PC-9 (cell line): ENCODE measurements at regions not wholly inside any gene's neighbourhood (a gene's known extent, or its start where the extent isn't known, plus 50 kb on each side); places are given as distances from the start of the nearest gene placed in this dataset.

ENCODE experiments used
- BruUV-seq: library from RNA; stranded (reverse); fragments of 400-500 nt; replicated peaks from 2 replicates; lab custom pipeline; 2021; lab: Mats Ljungman, UMichigan
- CTCF ChIA-PET: fragments of 300-600 bp; sonication (Branson Sonifier 250); formaldehyde crosslinking; loops from one replicate; lab custom pipeline; 2022; ENCODE audit warnings: antibody characterized with exemption; lab: Charles Lee
- POLR2A ChIA-PET: fragments of 300-600 bp; sonication (Branson Sonifier 250); formaldehyde crosslinking; loops from one replicate; lab custom pipeline; 2022; ENCODE audit warnings: antibody characterized with exemption; ENCODE audit not compliant: unreplicated experiment; lab: Charles Lee
- DNase-seq, 2 experiments: peaks; one replicate each; pipeline versions ENCODE4 v3.0.0 to v3.0.0-alpha.2; 2015 to 2022; ENCODE audit warnings: mixed read lengths in 1 of 2
- H2AFZ ChIP-seq: fragments of 200-600 bp; sonication (generic); 2 replicates; pipeline ENCODE4 v1.8.1; 2017; ENCODE audit warnings: antibody characterized with exemption
- H3F3A ChIP-seq: fragments of 200-600 bp; sonication (generic); 2 replicates; pipeline ENCODE4 v1.8.1; 2017; ENCODE audit warnings: antibody characterized with exemption, mild to moderate bottlenecking, low read depth; ENCODE audit not compliant: insufficient read depth
- H3K27ac ChIP-seq: fragments of 200-600 bp; sonication (generic); 2 replicates; pipeline ENCODE4 v1.6.1; 2016; ENCODE audit warnings: mixed run types
- H3K27me3 ChIP-seq: fragments of 200-600 bp; sonication (generic); 2 replicates; pipeline ENCODE4 v1.6.1; 2016; ENCODE audit warnings: low read depth, mixed run types; ENCODE audit not compliant: insufficient read depth
- H3K36me3 ChIP-seq: fragments of 200-600 bp; sonication (generic); 2 replicates; pipeline ENCODE4 v1.6.1; 2016; ENCODE audit warnings: low read depth, mixed run types
- H3K4me1 ChIP-seq: fragments of 200-600 bp; sonication (generic); replicated peaks from 2 replicates; pipeline ENCODE4 v1.6.1; 2016; ENCODE audit warnings: mixed run types; ENCODE audit not compliant: insufficient read depth
- H3K4me2 ChIP-seq: fragments of 200-600 bp; sonication (generic); 2 replicates; pipeline ENCODE4 v1.6.1; 2017; ENCODE audit warnings: mixed run types
- H3K4me3 ChIP-seq: fragments of 200-600 bp; sonication (generic); 2 replicates; pipeline ENCODE4 v1.6.1; 2016; ENCODE audit warnings: mixed run types
- H3K79me2 ChIP-seq: fragments of 200-600 bp; sonication (generic); 2 replicates; pipeline ENCODE4 v1.6.1; 2017; ENCODE audit warnings: low read depth, mixed run types
- H3K9me2 ChIP-seq: fragments of 200-600 bp; sonication (generic); 2 replicates; pipeline ENCODE4 v1.8.1; 2017; ENCODE audit warnings: mild to moderate bottlenecking; ENCODE audit not compliant: insufficient read depth
- H3K9me3 ChIP-seq: fragments of 200-600 bp; sonication (generic); 2 replicates; pipeline ENCODE4 v1.8.1; 2016; ENCODE audit warnings: low read depth; ENCODE audit not compliant: insufficient read depth
- H4K20me1 ChIP-seq: fragments of 200-600 bp; sonication (generic); 2 replicates; pipeline ENCODE4 v1.8.1; 2017; ENCODE audit not compliant: insufficient read depth
- EZH2 ChIP-seq: fragments of 200-600 bp; sonication (generic); IDR thresholded peaks from 2 replicates; pipeline ENCODE4 v1.8.0; 2017; ENCODE audit warnings: antibody characterized with exemption, low read depth
- intact Hi-C: fragments of 100-400 bp; cut with micrococcal nuclease; formaldehyde crosslinking; loops from one replicate; pipeline ENCODE4 v1.10.0; 2022; ENCODE audit not compliant: unreplicated experiment
- TF ChIP-seq, protein P1 (sequence below): fragments of 200-600 bp; sonication (generic); conservative IDR thresholded peaks from 2 replicates; pipeline ENCODE4 v1.6.1; 2017; ENCODE audit warnings: mixed run types, antibody characterized with exemption, mild to moderate bottlenecking, moderate library complexity

DNA sequence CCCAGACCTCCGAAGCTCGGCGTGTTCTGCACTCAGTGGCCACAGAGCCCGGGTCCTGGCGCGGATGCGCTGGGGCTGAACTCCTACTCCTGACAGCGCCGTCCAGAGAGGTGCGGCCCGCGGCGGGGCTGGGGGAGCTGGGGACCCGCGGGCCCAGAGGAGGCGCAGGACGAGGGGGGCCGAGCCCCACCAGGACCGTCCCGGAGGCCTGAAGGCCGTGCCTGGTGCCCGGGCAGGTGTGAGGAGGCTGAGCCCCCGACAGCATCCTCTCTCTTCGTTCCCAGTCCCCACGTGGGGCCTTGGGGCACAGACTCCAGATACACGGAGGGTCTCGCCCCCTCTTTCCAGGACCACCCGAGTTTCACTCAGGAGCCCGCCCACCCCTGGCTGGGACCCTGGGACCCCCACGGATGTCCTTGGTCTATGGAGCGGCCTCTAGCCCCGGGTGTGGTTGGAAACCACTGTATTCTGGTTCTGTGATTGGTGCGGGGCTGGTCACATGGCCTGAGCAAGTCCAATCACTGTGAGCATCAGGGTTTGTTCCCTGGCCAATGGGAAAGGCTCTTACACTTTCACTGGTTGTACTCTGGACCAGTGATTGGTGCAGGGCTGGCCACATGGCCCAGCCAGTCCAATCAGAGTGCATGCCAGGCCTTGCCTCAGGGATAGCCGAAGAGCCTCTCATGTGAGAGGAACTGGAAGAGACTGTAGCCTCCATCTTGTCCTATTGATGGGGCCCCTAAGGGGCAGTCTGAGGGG, 217.6 kb upstream of the SFSWAP start:
- Histone ChIP-seq H3K4me1 (no peaks in the 10 kb centered on the region), H3K4me3 (no peak overlapping the region), H4K20me1 (peaks cover 4% of the 10 kb centered on the region; the same call in 1 of the 2 replicates), H3F3A (no peaks in the 10 kb centered on the region), H3K9me3 (0 out of 2 replicates have a peak, but pooled peaks cover 2% of the 10 kb centered on the region), H3K27me3 (peaks cover 89% of the 10 kb centered on the region), H3K27ac (no peak overlapping the region), H3K36me3 (no peaks in the 10 kb centered on the region), H3K4me2 (no peak overlapping the region), H2AFZ (no peak overlapping the region), H3K9me2 (no peaks in the 10 kb centered on the region), H3K79me2 (no peaks in the 10 kb centered on the region)
- POLR2A ChIA-PET: no interaction called here
- TF ChIP-seq, protein P1, sequence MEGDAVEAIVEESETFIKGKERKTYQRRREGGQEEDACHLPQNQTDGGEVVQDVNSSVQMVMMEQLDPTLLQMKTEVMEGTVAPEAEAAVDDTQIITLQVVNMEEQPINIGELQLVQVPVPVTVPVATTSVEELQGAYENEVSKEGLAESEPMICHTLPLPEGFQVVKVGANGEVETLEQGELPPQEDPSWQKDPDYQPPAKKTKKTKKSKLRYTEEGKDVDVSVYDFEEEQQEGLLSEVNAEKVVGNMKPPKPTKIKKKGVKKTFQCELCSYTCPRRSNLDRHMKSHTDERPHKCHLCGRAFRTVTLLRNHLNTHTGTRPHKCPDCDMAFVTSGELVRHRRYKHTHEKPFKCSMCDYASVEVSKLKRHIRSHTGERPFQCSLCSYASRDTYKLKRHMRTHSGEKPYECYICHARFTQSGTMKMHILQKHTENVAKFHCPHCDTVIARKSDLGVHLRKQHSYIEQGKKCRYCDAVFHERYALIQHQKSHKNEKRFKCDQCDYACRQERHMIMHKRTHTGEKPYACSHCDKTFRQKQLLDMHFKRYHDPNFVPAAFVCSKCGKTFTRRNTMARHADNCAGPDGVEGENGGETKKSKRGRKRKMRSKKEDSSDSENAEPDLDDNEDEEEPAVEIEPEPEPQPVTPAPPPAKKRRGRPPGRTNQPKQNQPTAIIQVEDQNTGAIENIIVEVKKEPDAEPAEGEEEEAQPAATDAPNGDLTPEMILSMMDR: no peak
- TF ChIP-seq EZH2: no peak
- CTCF ChIA-PET: no interaction called here
- intact Hi-C loops: loop anchor here (5.0 kb wide), 1 partner anchor 326 kb away; no protein-coding TSS in a partner anchor
- BruUV-seq: no TSS peak
- DNase-seq: no peak

DNA sequence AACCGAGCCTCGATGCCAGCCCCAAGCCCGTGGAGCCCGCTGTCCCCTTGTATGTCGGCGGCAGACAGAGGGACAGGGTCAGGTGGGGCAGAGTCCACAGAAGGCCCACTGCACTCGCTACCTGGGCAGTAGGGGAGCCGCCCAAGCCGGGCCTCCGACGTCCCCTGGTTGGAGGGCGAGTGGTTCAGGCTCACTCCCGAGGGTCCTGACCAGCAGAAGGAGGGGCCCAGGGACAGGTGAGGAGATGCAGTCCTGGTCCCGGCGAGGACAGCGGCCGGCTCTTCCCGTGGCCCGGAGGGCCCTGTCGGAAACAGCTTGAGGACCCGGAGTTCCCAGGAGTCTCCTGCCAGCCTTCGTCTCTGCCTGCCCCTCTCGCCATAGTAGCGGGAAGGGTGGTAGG, 216.7 kb upstream of the SFSWAP start:
- H3K4me2 ChIP-seq: no peak overlapping the region
- H4K20me1 ChIP-seq: peaks cover 4% of the 10 kb centered on the region; the same call in 1 of the 2 replicates
- H2AFZ ChIP-seq: no peak overlapping the region
- no peaks in the 10 kb centered on the region for H3K4me1 ChIP-seq
- no peak for TF ChIP-seq EZH2
- TF ChIP-seq, protein P1: no peak
- no peaks in the 10 kb centered on the region for H3F3A ChIP-seq
- intact Hi-C loops: loop anchor here (5.0 kb wide), 1 partner anchor 327 kb away; no protein-coding TSS in a partner anchor
- DNase-seq: no peak
- no TSS peak for BruUV-seq
- no peaks in the 10 kb centered on the region for H3K9me2 ChIP-seq
- H3K27ac ChIP-seq: no peak overlapping the region
- 0 out of 2 replicates have a peak, but pooled peaks cover 2% of the 10 kb centered on the region for H3K9me3 ChIP-seq
- no peaks in the 10 kb centered on the region for H3K79me2 ChIP-seq
- no peak overlapping the region for H3K4me3 ChIP-seq
- H3K27me3 ChIP-seq: peaks cover 83% of the 10 kb centered on the region
- ChIA-PET CTCF (no interaction called here), POLR2A (no interaction called here)
- no peaks in the 10 kb centered on the region for H3K36me3 ChIP-seq

DNA sequence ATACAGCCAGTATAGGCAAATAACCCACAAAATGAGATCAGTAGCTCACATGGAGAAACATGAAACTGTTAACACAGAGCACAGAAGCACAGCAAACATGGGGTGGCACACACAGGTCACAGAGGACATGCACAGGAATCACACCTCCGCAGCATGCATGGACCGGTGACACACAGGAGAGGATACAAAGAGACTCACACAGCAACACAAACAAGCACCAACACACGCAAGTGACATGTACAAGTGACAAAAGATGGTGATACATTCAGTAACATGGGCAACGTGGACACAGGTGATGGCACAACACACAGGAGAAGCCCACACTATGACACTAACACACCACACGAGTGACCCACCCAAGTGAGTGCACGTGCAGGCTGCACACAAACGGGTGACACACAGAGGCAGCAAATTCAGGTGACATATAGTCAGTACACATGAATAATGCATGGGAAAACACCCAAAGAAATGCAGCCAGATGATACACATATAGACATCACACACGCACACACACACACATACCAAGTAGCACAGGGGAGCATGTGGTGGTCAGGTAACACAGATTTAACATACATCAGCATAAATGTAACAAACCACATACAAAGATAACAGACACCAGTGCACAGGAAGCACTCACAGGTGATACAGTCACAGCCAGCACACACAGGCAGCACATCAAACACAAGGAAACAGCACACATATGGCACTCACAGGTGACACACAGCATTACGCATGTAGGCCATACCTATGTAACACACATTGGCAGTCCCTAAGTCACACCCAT, 216.0 kb upstream of the SFSWAP start:
- ChIA-PET CTCF (no interaction called here), POLR2A (no interaction called here)
- Histone ChIP-seq H3F3A (no peaks in the 10 kb centered on the region), H3K4me3 (no peak overlapping the region), H3K9me3 (0 out of 2 replicates have a peak, but pooled peaks cover 2% of the 10 kb centered on the region), H3K27ac (no peak overlapping the region), H3K79me2 (no peaks in the 10 kb centered on the region), H3K9me2 (no peaks in the 10 kb centered on the region), H3K4me1 (no peaks in the 10 kb centered on the region), H3K27me3 (peaks cover 83% of the 10 kb centered on the region), H2AFZ (no peak overlapping the region), H3K4me2 (no peak overlapping the region), H3K36me3 (no peaks in the 10 kb centered on the region), H4K20me1 (no peaks in the 10 kb centered on the region)
- TF ChIP-seq, protein P1: no peak
- no peak for TF ChIP-seq EZH2
- no peak for DNase-seq
- BruUV-seq: no TSS peak
- intact Hi-C loops: loop anchor here (5.0 kb wide), 1 partner anchor 328 kb away; no protein-coding TSS in a partner anchor
